Mononuclear cell (primary cell): ENCODE measurements at regions not wholly inside any gene's neighbourhood (a gene's known extent, or its start where the extent isn't known, plus 50 kb on each side); places are given as distances from the start of the nearest gene placed in this dataset.
"Not testable (repeated sequence)": the region's sequence is repeated elsewhere in the genome, so short reads cannot be mapped to it uniquely, and the experiment has no call there.

ENCODE experiments used
- H3K27me3 ChIP-seq: 2 replicates; pipeline ENCODE4 v1.6.0; 2011; ENCODE audit warnings: low read length, control low read depth; ENCODE audit not compliant: insufficient read depth
- H3K4me1 ChIP-seq: 2 replicates; pipeline ENCODE4 v1.5.1; 2011; ENCODE audit warnings: mild to moderate bottlenecking, low read length, control low read depth; ENCODE audit not compliant: insufficient read depth
- H3K4me3 ChIP-seq: 2 replicates; pipeline ENCODE4 v1.5.1; 2011; ENCODE audit warnings: mild to moderate bottlenecking, low read length, moderate library complexity
- H3K9me3 ChIP-seq: 2 replicates; pipeline ENCODE4 v1.5.1; 2011; ENCODE audit warnings: low read depth, mild to moderate bottlenecking, control low read depth, low read length

DNA sequence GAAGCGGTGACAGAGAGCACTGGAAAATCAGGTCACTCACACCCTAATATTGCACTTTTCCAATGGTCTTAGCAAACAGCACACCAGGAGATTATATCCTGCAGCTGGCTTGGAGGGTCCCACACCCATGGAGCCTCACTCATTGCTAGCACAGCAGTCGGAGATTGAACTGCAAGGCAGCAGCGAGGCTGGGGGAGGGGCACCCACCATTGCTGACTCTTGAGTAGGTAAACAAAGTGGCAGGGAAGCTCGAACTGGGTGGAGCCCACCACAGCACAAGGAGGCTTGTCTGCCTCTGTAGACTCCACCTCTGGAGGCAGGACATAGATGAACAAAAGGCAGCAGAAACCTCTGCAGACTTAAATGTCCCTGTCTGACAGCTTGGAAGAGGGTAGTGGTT is 1579.7 kb downstream of the REEP3 start:
- not testable (repeated sequence) for H3K4me1 ChIP-seq, H3K4me3 ChIP-seq, H3K27me3 ChIP-seq, H3K9me3 ChIP-seq

DNA sequence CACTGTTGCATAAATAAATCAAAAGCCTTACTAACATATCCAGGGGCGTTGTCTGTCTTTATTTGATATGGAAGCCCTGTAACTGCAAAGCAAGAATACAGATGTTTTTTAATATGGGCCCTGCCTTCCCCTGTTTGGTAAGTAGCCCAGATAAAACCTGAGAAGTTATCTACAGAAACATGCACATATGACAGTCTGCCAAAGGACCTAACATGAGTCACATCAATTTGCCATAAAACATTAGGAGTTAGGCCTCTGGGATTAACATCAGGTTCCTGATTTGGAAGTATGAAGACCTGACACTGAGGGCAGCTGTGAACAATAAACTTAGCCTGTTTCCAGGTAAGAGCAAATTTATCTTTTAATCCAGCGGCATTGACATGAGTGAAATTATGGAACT is 1588.8 kb downstream of the REEP3 start:
- H3K4me3 ChIP-seq, result no peak overlapping the region
- no peaks in the 10 kb centered on the region for H3K4me1 ChIP-seq
- H3K9me3 ChIP-seq, result no peaks in the 10 kb centered on the region
- H3K27me3 ChIP-seq, result no peaks in the 10 kb centered on the region

GRCh38 chr10:65111059-65111458 is 1589.9 kb downstream of the REEP3 start:
- H3K9me3 ChIP-seq, H3K27me3 ChIP-seq, H3K4me3 ChIP-seq, H3K4me1 ChIP-seq: not testable (repeated sequence)

- Histone ChIP-seq H3K27me3 (no peaks in the 10 kb centered on the region), H3K9me3 (no peaks in the 10 kb centered on the region), H3K4me3 (no peak overlapping the region), H3K4me1 (no peaks in the 10 kb centered on the region)
Measured at GRCh38 chr10:65112573-65112972, 1591.4 kb downstream of the REEP3 start.

DNA sequence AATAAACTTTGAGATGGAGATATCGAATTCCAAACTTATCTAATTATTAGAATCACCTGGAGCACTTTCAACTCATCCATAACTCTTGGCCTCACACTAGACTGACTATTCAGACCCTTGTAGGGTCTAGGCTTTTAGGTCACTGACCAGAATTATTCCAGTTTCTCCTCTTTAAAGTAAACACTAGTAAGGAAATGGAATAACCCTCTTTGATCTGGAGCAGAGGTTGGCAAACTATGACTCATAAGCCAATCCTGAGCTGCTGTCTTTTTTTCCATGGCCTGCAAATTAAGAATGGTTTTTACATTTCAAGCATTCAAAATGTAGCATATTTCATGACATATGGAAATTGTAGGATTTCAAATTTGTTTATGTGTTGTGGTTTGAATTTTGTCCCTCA is 1601.9 kb downstream of the REEP3 start:
- H3K9me3 ChIP-seq, result no peaks in the 10 kb centered on the region
- no peaks in the 10 kb centered on the region for H3K27me3 ChIP-seq
- H3K4me1 ChIP-seq, result no peaks in the 10 kb centered on the region
- H3K4me3 ChIP-seq, result no peak overlapping the region

GRCh38 chr10:65125212-65125611 is 1604.0 kb downstream of the REEP3 start:
- Histone ChIP-seq H3K9me3 (no peaks in the 10 kb centered on the region), H3K4me1 (no peaks in the 10 kb centered on the region), H3K27me3 (no peaks in the 10 kb centered on the region), H3K4me3 (no peak overlapping the region)

- no peaks in the 10 kb centered on the region for H3K4me1 ChIP-seq
- no peak overlapping the region for H3K4me3 ChIP-seq
- no peaks in the 10 kb centered on the region for H3K27me3 ChIP-seq
- H3K9me3 ChIP-seq, result no peaks in the 10 kb centered on the region
Measured at GRCh38 chr10:65126288-65126687, 1605.1 kb downstream of the REEP3 start.

DNA sequence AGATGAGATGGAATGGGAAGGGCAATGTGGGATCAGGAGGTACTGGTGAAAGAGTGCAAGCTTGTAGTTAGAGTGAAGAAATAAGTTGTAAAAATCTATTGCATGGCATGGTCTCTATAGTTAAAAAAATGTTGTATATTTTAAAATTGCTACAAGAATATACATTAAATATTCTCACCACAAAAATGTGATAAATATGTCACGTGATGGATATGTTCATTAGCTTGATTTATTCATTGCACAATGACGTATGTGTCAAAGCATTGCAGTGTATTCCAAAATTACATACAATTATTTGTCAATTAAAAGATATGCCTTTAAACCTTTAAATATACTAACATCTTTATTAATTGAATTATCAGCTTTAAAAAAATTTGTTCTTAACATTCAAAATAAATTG is 1607.1 kb downstream of the REEP3 start:
- no peaks in the 10 kb centered on the region for H3K27me3 ChIP-seq
- no peak overlapping the region for H3K4me3 ChIP-seq
- H3K4me1 ChIP-seq, result no peaks in the 10 kb centered on the region
- peaks cover 4% of the 10 kb centered on the region for H3K9me3 ChIP-seq

- Histone ChIP-seq H3K27me3 (no peaks in the 10 kb centered on the region), H3K4me3 (no peak overlapping the region), H3K4me1 (no peaks in the 10 kb centered on the region), H3K9me3 (peaks cover 4% of the 10 kb centered on the region)
Measured at GRCh38 chr10:65130162-65130758, 1609.1 kb downstream of the REEP3 start.

DNA sequence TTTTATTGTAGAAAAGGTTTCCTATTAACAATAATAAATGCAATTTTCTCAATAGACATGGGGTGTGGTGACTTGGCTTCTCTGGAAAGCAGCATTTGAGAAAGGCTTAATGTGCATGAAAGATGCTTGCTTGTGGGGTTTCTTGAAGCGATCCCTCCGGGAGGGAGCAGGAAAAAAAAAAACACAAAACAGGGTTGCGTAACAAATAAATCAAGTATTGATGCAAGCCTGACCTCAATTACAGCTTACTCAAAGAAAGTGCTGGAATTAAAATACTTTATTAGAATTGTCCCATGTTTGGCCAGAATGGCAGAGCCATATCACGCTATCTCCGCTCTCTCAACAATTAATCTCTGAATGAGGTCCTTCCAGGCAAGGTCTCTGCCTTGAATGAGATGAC is 1612.5 kb downstream of the REEP3 start:
- H3K9me3 ChIP-seq, result peaks cover 4% of the 10 kb centered on the region
- no peak overlapping the region for H3K4me3 ChIP-seq
- H3K27me3 ChIP-seq, result no peaks in the 10 kb centered on the region
- H3K4me1 ChIP-seq, result no peaks in the 10 kb centered on the region

DNA sequence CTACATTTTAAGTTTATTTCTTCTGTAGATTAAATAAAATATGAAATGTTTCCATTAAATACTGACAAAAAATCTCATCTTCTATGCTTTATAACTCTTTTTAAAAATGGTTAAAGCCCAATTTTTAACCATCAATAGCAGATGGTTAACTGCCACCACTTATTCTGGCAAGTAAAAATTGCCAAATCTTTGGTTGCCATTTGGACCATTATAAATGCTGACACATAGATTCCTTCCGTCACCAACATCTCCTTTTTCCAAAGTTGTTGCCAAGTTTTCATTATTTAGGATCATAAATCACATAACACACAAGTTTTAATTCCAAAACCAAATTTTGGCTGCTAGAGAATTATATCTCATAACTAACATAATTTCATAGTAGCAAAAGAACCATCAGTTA is 1614.3 kb downstream of the REEP3 start:
- Histone ChIP-seq H3K9me3 (peaks cover 4% of the 10 kb centered on the region), H3K4me3 (no peak overlapping the region), H3K4me1 (no peaks in the 10 kb centered on the region), H3K27me3 (no peaks in the 10 kb centered on the region)

DNA sequence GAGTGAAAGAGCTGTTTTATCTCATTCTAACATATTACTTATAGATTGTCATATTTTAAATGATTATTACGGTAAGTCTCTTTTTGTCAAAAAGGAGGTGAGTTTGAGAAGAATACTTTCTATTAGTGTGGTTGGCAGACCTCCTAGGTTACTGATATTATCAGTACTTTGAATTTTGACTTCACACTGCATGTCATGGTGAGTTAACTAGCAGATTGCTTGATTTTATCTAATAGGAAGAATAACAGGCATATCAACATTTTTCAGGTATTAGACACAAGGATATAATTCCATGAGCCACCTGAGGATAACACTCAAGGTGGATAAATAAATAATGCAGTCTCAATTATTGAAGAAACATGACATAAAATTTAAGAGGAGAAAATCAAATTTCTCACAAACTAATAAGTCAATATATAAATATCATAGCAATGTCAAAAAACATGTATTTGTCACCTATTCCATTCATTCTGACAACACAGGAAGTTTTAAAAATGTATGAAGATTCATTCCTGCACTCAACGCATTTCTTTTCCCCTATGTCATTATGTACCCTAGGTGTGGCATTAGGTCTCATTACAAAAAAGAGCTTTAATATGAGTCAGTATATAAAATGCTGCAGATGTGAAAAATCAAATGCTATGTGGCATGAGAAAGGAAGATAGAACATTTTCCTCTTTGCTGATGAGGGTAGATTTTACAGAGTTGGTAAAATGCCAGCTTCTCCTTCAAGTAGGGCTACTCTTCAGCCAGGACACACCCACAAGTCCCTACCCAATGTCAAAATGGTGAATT is 1621.6 kb downstream of the REEP3 start:
- H3K9me3 ChIP-seq, result no peaks in the 10 kb centered on the region
- H3K4me1 ChIP-seq, result no peaks in the 10 kb centered on the region

DNA sequence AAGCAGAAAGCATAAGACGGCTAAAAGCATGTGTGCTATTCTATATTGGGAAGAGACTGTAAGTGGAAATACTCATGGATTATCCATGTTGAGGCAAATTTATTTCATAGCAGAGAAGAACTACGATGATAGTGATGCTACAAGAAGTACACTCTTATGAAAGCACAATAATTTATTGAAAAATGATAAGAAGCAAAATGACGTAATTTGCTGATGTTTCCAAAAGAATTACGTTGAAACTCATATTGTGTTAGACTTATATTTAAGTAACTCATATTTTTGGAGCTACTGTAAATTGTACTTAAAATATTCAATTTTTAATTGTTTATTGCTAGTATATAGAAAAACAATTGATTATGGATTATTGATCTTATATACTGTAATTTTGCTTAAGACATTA is 1622.5 kb downstream of the REEP3 start:
- H3K9me3 ChIP-seq, result no peaks in the 10 kb centered on the region
- no peak overlapping the region for H3K4me3 ChIP-seq
- no peaks in the 10 kb centered on the region for H3K27me3 ChIP-seq
- no peaks in the 10 kb centered on the region for H3K4me1 ChIP-seq

More for the DNA sequence above, 1621.6 kb downstream of the REEP3 start:
- Histone ChIP-seq H3K27me3 (no peaks in the 10 kb centered on the region), H3K4me3 (no peak overlapping the region)

DNA sequence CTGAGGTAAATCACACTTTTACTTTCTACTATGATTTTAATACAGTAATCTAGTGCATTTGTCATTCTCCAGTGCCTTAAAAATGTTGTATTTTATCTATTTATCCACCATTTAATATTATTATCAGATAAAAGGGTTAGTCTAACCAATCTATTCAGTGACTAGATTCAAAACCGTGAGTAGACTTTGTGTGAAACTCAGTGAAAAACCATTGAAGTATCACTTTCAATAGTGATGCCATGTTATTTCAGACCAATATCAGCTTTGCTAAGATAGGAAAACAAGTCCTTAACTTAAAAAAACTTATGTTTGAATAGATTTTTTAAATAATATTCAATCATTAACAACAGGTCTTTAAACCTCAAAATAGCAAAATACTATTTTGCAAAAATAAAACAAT is 1628.7 kb downstream of the REEP3 start:
- Histone ChIP-seq H3K27me3 (no peaks in the 10 kb centered on the region), H3K4me1 (no peaks in the 10 kb centered on the region), H3K9me3 (no peaks in the 10 kb centered on the region), H3K4me3 (no peak overlapping the region)

DNA sequence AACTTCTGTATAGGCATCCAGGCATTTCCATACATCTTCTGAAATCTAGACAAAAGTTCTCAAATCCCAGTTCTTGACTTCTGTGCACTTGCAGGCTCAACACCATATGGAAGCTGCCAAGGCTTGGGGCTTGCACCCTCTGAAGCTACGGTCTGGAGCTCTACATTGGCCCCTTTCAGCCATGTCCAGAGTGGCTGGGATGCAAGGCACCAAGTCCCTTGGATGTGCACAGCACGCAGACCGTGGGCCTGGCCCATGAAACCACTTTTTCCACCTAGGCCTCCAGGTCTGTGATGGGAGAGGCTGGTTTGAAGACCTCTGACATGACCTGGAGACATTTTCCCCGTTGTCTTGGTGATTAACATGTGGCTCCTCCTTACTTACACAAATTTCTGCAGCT is 1645.1 kb downstream of the REEP3 start:
- Histone ChIP-seq H3K9me3 (no peaks in the 10 kb centered on the region), H3K27me3 (no peaks in the 10 kb centered on the region), H3K4me1 (no peaks in the 10 kb centered on the region)

DNA sequence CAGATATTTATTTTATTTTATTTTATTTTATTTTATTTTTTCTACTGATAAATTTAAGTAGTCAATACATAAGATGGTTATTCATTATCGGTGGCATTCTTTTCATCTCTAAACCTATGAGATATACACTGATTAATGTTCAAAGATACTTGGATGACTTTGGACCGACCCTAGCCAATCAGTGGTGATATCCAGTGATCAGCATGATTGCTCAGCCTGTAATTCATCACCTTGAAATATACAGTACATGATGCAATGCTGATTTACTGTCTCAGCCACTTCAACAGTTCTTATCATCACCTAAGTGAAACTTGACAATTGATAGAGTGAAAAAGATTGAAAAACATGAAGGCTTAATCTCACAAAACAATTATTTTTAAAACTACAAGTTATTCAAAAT is 1651.0 kb downstream of the REEP3 start:
- Histone ChIP-seq H3K4me1 (no peaks in the 10 kb centered on the region), H3K9me3 (no peaks in the 10 kb centered on the region), H3K27me3 (no peaks in the 10 kb centered on the region), H3K4me3 (no peak overlapping the region)

More for the DNA sequence above, 1645.1 kb downstream of the REEP3 start:
- no peak overlapping the region for H3K4me3 ChIP-seq
